Erythroblast (primary cell): ENCODE measurements at regions not wholly inside any gene's neighbourhood (a gene's known extent, or its start where the extent isn't known, plus 50 kb on each side); places are given as distances from the start of the nearest gene placed in this dataset.

Source experiments
- DNase-seq, 2 experiments: peaks; one replicate each; lab custom pipeline; 2025; lab: John Stamatoyannopoulos, UW
- GATA1 ChIP-seq: IDR thresholded peaks from 2 replicates; pipeline ENCODE4 v1.6.1; 2011; ENCODE audit warnings: low read depth, mild to moderate bottlenecking, control low read depth, low read length, moderate library complexity
- POLR2A ChIP-seq: IDR thresholded peaks from 2 replicates; pipeline ENCODE4 v1.6.1; 2011; ENCODE audit warnings: mild to moderate bottlenecking, low read length

GRCh38 chr1:10897321-10897980 is 101.0 kb upstream of the CASZ1 start:
- DNase-seq: no peak
- no peak for TF ChIP-seq POLR2A
- TF ChIP-seq GATA1: no peak

- DNase-seq: no peak
- no peak for TF ChIP-seq POLR2A
- TF ChIP-seq GATA1: no peak
Measured at GRCh38 chr1:10897981-10898728, 101.7 kb upstream of the CASZ1 start.

- TF ChIP-seq POLR2A: no peak
- no peak for TF ChIP-seq GATA1
- no peak for DNase-seq
Measured at GRCh38 chr1:10898921-10899320, 102.5 kb upstream of the CASZ1 start.

- no peak for TF ChIP-seq POLR2A
- TF ChIP-seq GATA1: no peak
- no peak for DNase-seq
Measured at GRCh38 chr1:10899490-10900250, 103.2 kb upstream of the CASZ1 start.

- TF ChIP-seq GATA1 (no peak), POLR2A (no peak)
- DNase-seq: no peak
Measured at GRCh38 chr1:10900251-10900651, 103.8 kb upstream of the CASZ1 start.

GRCh38 chr1:10900691-10901090 is 104.2 kb upstream of the CASZ1 start:
- TF ChIP-seq GATA1 (no peak), POLR2A (no peak)
- DNase-seq: no peak

- DNase-seq: no peak
- TF ChIP-seq POLR2A (no peak), GATA1 (no peak)
Measured at GRCh38 chr1:10901091-10901890, 104.8 kb upstream of the CASZ1 start.

- TF ChIP-seq POLR2A: no peak
- no peak for TF ChIP-seq GATA1
- DNase-seq: no peak
Measured at GRCh38 chr1:10901891-10902805, 105.7 kb upstream of the CASZ1 start.

GRCh38 chr1:10903421-10903820 is 107.0 kb upstream of the CASZ1 start:
- DNase-seq: no peak

GRCh38 chr1:10903821-10904220 is 107.4 kb upstream of the CASZ1 start:
- no peak for TF ChIP-seq GATA1
- no peak for TF ChIP-seq POLR2A
- DNase-seq: no peak

More at GRCh38 chr1:10903421-10903820, 107.0 kb upstream of the CASZ1 start:
- TF ChIP-seq POLR2A: no peak
- no peak for TF ChIP-seq GATA1

- TF ChIP-seq GATA1 (no peak), POLR2A (no peak)
- DNase-seq: no peak
Measured at GRCh38 chr1:10904396-10905358, 107.8 kb upstream of the TARDBP start.
